ENCODE measurements at regions not wholly inside any gene's neighbourhood (a gene's known extent, or its start where the extent isn't known, plus 50 kb on each side); places are given as distances from the start of the nearest gene placed in this dataset.

GRCh38 chr9:87305151-87305550, 192.5 kb upstream of the DAPK1 start (continued):
- TF ChIP-seq KDM1A (IDR thresholded peaks at IDR 0.05; ENCODE audit: borderline replicate concordance, low read length) = no peak
- TF ChIP-seq CREB1 (IDR thresholded peaks at IDR 0.05) = no peak
- no peak for TF ChIP-seq EGR1 (IDR thresholded peaks at IDR 0.05; ENCODE audit: borderline replicate concordance, low read depth, low read length)
- TF ChIP-seq SRF (IDR thresholded peaks at IDR 0.05; ENCODE audit: low read depth, low read length) = no peak
